Smooth muscle cell (in vitro differentiated cells): ENCODE measurements at regions not wholly inside any gene's neighbourhood (a gene's known extent, or its start where the extent isn't known, plus 50 kb on each side); places are given as distances from the start of the nearest gene placed in this dataset.

Source experiments
- DNase-seq: peaks from one replicate; lab custom pipeline; 2025; ENCODE audit not compliant: unreplicated experiment; lab: John Stamatoyannopoulos, UW
- H2AFZ ChIP-seq: fragments of 200-600 bp; sonication (generic); 2 replicates; pipeline ENCODE4 v1.6.0; 2016; ENCODE audit warnings: antibody characterized with exemption, low read depth, mild to moderate bottlenecking
- H3F3A ChIP-seq: fragments of 200-600 bp; sonication (generic); 2 replicates; pipeline ENCODE4 v1.6.0; 2017; ENCODE audit warnings: antibody characterized with exemption, low read depth
- H3K27ac ChIP-seq: fragments of 200-600 bp; sonication (generic); 2 replicates; pipeline ENCODE4 v1.5.1; 2016; ENCODE audit warnings: low read depth, mild to moderate bottlenecking
- H3K27me3 ChIP-seq: fragments of 200-600 bp; sonication (generic); 2 replicates; pipeline ENCODE4 v1.6.1; 2016; ENCODE audit warnings: low read depth, mild to moderate bottlenecking
- H3K36me3 ChIP-seq: fragments of 200-600 bp; sonication (generic); 2 replicates; pipeline ENCODE4 v1.5.1; 2016; ENCODE audit warnings: low read depth
- H3K4me1 ChIP-seq: fragments of 200-600 bp; sonication (generic); 2 replicates; pipeline ENCODE4 v1.5.1; 2016; ENCODE audit warnings: low read depth
- H3K4me2 ChIP-seq: fragments of 200-600 bp; sonication (generic); 2 replicates; pipeline ENCODE4 v1.6.0; 2016; ENCODE audit warnings: mild to moderate bottlenecking
- H3K4me3 ChIP-seq: fragments of 200-600 bp; sonication (generic); 2 replicates; pipeline ENCODE4 v1.5.1; 2016; ENCODE audit warnings: mild to moderate bottlenecking
- H3K79me2 ChIP-seq: fragments of 200-600 bp; sonication (generic); 2 replicates; pipeline ENCODE4 v1.6.0; 2016; ENCODE audit warnings: low read depth, mild to moderate bottlenecking
- H3K9ac ChIP-seq: fragments of 200-600 bp; sonication (generic); 2 replicates; pipeline ENCODE4 v1.6.0; 2016; ENCODE audit warnings: low read depth
- H3K9me3 ChIP-seq: fragments of 200-600 bp; sonication (generic); replicated peaks from 2 replicates; pipeline ENCODE4 v1.5.1; 2016; ENCODE audit warnings: low read depth
- H4K20me1 ChIP-seq: fragments of 200-600 bp; sonication (generic); 2 replicates; pipeline ENCODE4 v1.6.0; 2016; ENCODE audit warnings: low read depth
- CTCF ChIP-seq: fragments of 200-600 bp; sonication (generic); IDR thresholded peaks from 2 replicates; pipeline ENCODE4 v1.5.1; 2017; ENCODE audit warnings: borderline replicate concordance, mild to moderate bottlenecking, antibody characterized with exemption; ENCODE audit not compliant: insufficient read depth, poor library complexity, severe bottlenecking
- WGBS: methylation state at CpG from one replicate; pipeline ENCODE4 v1.1.7; 2016; ENCODE audit warnings: low lambda C conversion rate; 5-methylcytosine and 5-hydroxymethylcytosine counted together

GRCh38 chr5:116347657-116348056 lies 227.0 kb downstream of the SEMA6A start:
- H3K9me3 ChIP-seq: no peaks in the 10 kb centered on the region
- no peaks in the 10 kb centered on the region for H4K20me1 ChIP-seq
- H3K27ac ChIP-seq: no peak overlapping the region
- H3K4me3 ChIP-seq: no peak overlapping the region
- no peak overlapping the region for H3K4me2 ChIP-seq
- WGBS: 95% methylated on average over 1 of the region's 1 CpG
- H3K4me1 ChIP-seq: no peaks in the 10 kb centered on the region
- H3K27me3 ChIP-seq: no peaks in the 10 kb centered on the region
- TF ChIP-seq CTCF: no peak
- H3K79me2 ChIP-seq: no peaks in the 10 kb centered on the region
- H3K36me3 ChIP-seq: no peaks in the 10 kb centered on the region
- no peak overlapping the region for H3K9ac ChIP-seq
- no peak for DNase-seq
- H2AFZ ChIP-seq: no peak overlapping the region
- no peaks in the 10 kb centered on the region for H3F3A ChIP-seq

- Histone ChIP-seq H2AFZ (no peak overlapping the region), H4K20me1 (no peaks in the 10 kb centered on the region), H3K27me3 (no peaks in the 10 kb centered on the region), H3K4me1 (no peaks in the 10 kb centered on the region), H3K4me2 (no peak overlapping the region), H3K79me2 (no peaks in the 10 kb centered on the region), H3F3A (no peaks in the 10 kb centered on the region), H3K36me3 (no peaks in the 10 kb centered on the region), H3K9ac (no peak overlapping the region), H3K4me3 (no peak overlapping the region), H3K9me3 (peaks cover 6% of the 10 kb centered on the region), H3K27ac (no peak overlapping the region)
- no peak for TF ChIP-seq CTCF
- no peak for DNase-seq
- WGBS: 61% methylated on average over 4 of the region's 4 CpGs
Observed at GRCh38 chr5:116343961-116344360, 230.7 kb downstream of the SEMA6A start.
